HuH-7 (cell line): ENCODE measurements at regions not wholly inside any gene's neighbourhood (a gene's known extent, or its start where the extent isn't known, plus 50 kb on each side); places are given as distances from the start of the nearest gene placed in this dataset.

Experiments
- DNase-seq: peaks from one replicate; pipeline ENCODE4 v3.0.0; 2011; ENCODE audit warnings: low spot score

GRCh38 chr10:128422999-128423398 lies 296.8 kb upstream of the MKI67 start:
- DNase-seq: no peak

DNA sequence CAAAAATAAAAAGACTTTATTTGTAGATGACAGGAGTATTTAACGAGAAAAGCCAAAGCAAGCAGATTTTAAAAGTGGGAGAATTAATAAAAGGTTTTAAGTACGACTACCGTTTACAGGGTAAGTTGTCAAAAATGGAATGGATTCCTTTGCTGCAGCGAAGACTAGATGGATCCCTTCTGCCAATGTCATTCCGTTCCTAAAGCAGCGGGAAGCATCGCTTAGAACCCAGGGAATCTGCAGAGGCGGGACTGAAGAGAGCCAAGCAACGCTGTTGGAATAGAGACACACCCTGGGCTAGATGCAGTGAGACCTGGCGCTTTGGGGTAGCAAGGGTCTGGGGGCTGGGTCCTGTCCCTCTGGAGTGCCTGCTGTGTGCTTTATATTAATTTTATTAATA lies 303.1 kb upstream of the MKI67 start:
- DNase-seq: no peak

DNA sequence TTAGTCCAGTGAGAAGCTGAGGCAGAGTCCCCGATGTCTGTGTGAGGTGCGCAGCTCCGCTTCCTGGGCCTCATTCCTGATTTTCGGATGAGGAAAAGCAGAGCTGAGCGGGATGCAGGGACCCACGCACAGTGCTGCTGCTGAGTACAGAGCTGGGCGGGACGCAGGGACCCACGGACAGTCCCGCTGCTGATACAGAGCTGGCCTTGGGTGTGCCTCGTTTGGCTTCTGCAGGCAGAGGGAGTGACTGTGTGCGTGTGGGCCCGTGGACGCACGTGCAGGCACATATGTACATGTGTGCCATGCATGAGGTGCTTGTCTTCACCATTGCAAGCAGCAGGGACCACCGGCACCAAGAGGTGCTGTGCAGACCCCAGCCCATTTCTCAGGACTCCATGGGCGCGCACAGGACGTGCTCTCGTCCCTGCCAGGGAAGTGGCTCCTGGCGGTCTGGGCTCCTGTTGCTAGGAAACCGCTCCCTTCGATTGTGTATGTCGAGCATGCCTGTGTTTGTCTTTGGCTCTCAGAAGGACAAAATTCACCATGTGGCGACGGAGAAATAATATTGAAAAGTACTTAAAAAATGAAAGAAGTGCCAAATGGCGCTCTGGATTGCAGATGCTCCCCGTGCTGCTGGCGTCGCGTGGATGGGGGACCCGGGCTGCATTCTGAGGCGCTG lies 303.8 kb upstream of the MKI67 start:
- no peak for DNase-seq

DNA sequence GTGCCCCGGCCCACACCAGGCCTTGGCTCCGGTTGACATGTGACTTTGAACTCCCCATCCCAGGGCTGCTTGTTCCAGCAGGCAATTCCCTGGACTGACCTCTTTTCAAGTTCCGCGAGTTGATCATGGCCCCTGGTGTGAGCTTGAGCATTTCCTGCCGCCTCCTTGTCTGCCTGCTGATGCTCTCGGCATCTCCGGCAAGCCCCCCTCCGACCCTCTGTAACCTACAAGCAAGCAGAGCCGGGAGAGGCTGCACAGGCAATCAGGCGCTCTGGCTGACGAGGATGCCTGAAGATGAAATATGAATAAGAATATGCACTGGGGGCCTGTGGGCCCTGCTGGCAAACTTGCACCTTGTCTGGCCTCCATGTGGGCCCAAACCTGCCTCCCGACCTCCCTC lies 304.9 kb upstream of the MKI67 start:
- no peak for DNase-seq

DNA sequence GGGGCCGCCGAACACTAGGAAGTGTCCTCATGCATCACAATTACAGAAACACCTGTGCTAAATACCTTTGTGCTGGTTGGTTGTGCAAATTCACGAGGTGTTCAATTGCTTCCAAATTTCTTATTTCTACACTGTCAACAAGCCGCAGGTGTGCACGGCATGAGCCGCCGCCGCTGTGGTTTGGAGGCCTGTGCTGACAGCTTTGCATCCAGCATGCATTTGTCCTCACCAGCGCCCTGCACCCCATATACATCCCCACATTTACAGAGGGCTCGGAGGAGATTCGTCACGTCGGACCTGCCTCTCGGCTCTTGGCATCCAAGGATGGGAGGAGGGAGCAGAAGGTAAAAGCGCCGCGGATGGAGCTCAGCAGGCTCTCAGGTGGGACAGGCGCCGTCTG lies 305.3 kb upstream of the MKI67 start:
- DNase-seq: no peak

DNA sequence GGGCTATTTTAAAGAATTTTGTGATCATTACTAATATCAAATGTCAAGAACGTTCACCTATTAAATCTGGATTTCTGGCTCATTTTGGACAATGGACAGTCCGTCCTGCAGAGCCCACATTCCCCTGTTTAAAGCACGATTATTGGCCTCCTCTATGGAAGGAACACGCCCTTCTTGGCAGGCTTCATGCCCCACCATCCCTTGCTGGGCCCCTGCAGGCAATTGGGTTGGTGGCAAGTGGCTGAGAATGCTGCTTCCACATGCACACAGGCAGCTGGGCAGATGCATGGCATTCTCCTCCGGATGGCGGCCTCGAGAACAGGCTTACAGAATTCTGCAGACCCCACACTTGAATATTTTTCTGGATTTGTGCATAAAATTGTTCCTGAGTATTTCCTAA lies 305.8 kb upstream of the MKI67 start:
- DNase-seq: no peak

DNA sequence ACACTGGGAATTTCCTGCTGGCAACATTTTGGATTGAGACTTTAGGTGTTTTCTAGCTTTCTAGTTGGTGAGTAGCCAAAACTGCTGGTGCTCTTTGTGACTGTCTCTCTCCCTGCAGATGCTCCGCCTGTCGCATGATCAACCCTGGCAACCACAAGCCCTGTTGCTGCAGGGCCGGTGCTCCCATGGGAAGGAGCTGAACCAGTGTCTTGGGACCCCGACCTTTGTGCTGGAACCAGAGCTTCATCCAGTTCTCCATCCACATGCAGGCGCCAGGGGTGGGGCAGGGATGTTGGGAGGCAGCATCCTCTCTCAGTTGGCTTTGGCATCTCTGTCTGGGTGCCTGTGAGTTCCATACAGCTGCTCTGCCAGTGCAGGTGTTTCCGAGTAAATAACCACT lies 306.2 kb upstream of the MKI67 start:
- DNase-seq: no peak

DNA sequence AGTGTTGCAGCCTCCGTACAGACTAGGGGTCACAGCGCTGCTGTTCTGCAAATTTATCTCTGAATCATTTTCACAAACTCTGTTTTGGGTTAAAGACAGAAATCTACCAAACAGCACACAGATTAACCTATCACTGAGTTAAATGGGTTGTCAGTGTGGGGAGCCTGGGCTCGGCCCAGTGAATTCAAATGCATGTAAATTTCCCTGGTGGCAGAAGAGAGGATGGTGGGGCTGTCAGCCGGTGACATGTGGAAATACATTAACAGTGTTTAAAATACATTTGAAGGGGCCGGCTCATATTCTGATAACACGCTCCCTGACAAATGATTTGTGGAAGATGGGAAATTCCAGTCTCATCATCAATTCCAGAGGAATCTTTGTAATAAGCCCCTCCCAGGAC lies 309.6 kb upstream of the MKI67 start:
- no peak for DNase-seq

GRCh38 chr10:128437786-128438345 lies 311.6 kb upstream of the MKI67 start:
- no peak for DNase-seq

DNA sequence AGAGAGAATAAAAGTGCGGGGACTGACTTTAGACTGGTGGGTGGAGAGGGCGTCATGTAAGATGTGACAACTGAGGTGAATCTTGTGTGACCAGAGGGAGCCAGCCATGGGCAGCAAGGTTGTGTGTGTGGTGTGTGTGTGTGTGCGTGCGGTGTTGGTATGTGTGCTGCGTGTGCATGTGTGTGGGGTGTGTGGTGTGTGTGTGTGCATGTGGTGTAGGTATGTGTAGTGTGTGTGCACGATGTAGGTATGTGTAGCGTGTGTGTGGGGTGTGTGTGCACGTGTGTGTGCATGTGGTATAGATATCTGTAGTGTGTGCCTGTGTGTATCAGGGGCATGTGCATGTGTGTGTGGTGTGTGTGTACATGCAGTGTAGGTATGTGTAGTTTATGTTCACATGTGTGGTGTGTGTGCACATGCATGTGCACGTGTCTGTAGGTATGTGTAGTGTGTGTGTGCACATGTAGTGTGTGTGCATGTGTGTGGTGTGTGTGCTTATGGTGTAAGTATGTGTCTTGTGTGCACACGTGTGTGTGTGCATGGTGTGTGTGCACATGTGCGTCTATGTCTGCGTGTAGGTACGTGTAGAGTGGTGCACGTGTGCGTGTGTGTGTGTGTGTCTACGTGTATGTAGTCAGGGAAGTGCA lies 312.3 kb upstream of the MKI67 start:
- no peak for DNase-seq

- DNase-seq: no peak
Measured at GRCh38 chr10:128440513-128441160, 314.4 kb upstream of the MKI67 start.

- DNase-seq: no peak
Measured at GRCh38 chr10:128443925-128444518, 317.8 kb upstream of the MKI67 start.

DNA sequence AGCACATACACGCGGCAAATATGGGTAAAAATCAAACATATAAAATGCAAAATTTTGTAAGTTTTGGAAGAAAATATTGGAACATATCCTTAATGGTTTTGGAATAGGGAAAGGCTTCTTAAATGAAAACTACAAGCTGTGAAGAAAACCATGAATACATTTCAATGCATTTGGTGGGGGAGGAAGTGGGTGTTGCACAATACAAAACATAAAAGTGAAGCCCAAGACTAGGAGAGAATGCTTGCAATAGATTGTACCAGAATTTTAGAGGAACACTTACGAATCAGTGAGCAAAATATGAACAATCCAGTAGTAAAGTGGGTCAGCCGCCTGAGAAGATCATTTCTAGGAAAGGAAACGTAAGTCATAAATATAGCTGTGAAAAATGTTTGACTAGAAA lies 322.6 kb upstream of the MKI67 start:
- DNase-seq: no peak

- no peak for DNase-seq
Measured at GRCh38 chr10:128451879-128452278, 325.7 kb upstream of the MKI67 start.

GRCh38 chr10:128456271-128456670 lies 330.0 kb upstream of the MKI67 start:
- DNase-seq: no peak

DNA sequence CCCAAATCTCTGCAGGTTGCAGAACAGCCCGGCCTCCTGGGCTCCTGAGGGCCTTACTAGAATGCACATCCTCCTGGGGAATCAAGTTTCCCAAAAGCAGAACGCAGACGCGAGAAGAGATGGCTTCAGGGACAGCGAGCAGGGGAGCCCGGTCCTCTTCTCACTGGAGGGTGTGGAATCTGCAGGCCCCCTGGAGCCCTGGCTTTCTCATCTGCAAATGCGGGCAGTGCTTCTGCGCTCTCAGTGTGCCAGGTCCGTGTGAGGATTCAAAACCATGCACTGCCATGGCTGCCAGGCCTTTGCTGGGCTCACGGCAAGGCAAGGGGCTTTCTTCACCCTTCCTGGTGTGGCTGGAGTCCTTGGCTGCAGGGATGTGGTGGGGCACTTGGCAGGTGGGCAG lies 330.9 kb upstream of the MKI67 start:
- no peak for DNase-seq

GRCh38 chr10:128461991-128462390 lies 335.8 kb upstream of the MKI67 start:
- no peak for DNase-seq

- DNase-seq: no peak
Measured at GRCh38 chr10:128462844-128463243, 336.6 kb upstream of the MKI67 start.

DNA sequence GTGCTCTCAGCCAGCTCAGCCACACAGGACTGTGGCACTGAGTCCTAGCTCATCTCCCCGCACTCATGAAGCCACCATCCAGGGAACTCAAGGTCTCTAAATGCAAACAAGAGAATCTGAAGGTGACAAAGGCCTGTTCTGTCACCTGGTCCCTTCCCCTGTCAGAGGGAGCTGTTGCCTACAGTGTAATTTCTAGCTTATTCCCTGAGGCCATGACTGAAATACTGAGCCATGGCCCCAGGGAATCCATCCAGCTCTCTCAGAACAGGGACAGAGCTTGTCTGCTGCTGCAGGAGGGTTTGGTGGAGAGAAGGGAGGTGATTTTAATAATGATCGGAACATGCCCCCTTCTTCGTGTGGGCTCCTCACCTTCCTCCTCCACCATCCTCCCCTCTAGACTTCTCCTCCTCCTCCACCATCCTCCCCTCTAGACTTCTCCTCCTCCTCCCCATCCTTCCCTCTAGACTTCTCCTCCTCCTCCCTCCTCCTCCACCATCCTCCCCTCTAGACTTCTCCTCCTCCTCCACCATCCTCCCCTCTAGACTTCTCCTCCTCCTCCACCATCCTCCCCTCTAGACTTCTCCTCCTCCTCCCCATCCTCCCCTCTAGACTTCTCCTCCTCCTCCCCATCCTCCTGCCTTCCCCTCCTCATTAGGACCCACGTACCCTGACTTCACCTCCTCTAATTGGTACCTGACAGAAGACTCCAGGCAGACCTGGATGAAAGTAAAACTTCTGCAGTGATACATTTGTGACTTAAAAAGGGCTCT lies 338.0 kb upstream of the MKI67 start:
- DNase-seq: no peak

DNA sequence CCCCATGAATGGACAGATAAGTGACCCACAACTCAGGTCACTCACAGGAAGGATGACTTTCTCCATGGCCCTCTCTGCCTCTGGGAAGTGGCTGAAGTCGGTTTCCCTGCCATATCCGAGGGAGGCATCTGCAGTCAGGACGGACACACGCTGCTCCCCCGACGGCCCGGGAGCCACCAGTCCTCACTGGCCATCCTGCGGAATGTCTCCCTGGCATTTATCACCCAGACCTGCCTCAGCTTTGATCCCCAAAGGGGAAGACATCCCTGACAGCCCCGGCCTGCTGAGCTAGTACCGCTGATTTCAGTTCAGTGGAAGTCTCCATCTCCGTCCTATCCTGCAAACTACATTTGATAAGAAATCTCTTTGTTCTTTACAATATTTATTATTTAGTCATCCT lies 339.5 kb upstream of the MKI67 start:
- no peak for DNase-seq

DNA sequence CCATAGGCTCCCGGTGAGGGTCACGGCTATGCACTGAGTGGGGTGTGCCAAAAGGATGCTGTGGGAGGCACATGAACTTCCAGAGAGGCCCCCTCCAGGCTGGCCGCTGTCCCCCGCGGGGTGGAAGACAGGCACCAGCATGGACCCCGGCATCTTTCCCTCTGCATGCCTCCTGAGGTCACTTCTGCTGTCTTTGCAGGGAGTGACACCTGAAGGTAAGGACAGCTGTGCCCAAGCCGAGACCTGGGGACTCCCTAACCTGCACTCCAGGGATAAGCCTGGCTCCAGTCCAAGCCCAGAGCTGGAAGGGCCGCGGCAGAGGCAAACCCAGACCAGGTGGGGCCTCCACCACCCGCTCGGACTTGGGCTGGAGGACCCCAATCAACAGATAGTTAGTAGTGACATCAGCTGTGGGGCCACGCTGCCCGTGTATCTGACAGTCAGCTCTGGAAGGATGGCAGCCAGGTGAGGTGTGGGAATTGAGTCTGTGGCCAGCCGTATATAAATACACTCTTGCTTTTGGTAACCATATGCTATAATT lies 340.7 kb upstream of the MKI67 start:
- DNase-seq: no peak

GRCh38 chr10:128468462-128468861 lies 342.2 kb upstream of the MKI67 start:
- no peak for DNase-seq
